GM12878 (cell line): ENCODE measurements at regions not wholly inside any gene's neighbourhood (a gene's known extent, or its start where the extent isn't known, plus 50 kb on each side); places are given as distances from the start of the nearest gene placed in this dataset.

Source experiments
- ATAC-seq: fragments of 200-7000 bp; cut with Tn5 transposase; 3 replicates; pipeline ENCODE4 v1.9.1; 2020; ENCODE audit warnings: mild to moderate bottlenecking, moderate library complexity
- BruUV-seq: library from RNA; stranded (reverse); fragments of 400-500 nt; replicated peaks from 2 replicates; lab custom pipeline; 2021; lab: Mats Ljungman, UMichigan
- CTCF ChIA-PET: fragments of 300-600 bp; sonication (Branson Sonifier 250); formaldehyde crosslinking; extraction: SDS; loops from one replicate; lab custom pipeline; 2021; ENCODE audit warnings: inconsistent platforms; lab: Yijun Ruan, JAX
- POLR2A ChIA-PET: fragments of 350-600 bp; formaldehyde crosslinking; extraction: SDS; loops from one replicate; lab custom pipeline; 2021; ENCODE audit warnings: inconsistent platforms; lab: Charles Lee
- RAD21 ChIA-PET: fragments of 300-600 bp; sonication (Branson Sonifier 250); formaldehyde crosslinking; loops from one replicate; lab custom pipeline; 2023; ENCODE audit warnings: antibody characterized with exemption; ENCODE audit not compliant: unreplicated experiment; lab: Charles Lee
- SMC1A ChIA-PET: fragments of 300-600 bp; sonication (Branson Sonifier 250); formaldehyde crosslinking; loops from one replicate; lab custom pipeline; 2023; ENCODE audit not compliant: unreplicated experiment, uncharacterized antibody; lab: Charles Lee
- DNase-seq: peaks from one replicate; pipeline ENCODE4 v3.0.0-alpha.2; 2011; ENCODE audit warnings: low read depth, low spot score
- FAIRE-seq: peaks from 3 replicates; lab custom pipeline; 2011; peaks lifted over from hg19 to GRCh38; lab: Jason Lieb, UNC
- H2AFZ ChIP-seq: 2 replicates; pipeline ENCODE4 v1.6.0; 2011; ENCODE audit warnings: low read depth, low read length, control low read depth; ENCODE audit not compliant: control insufficient read depth
- H3K27ac ChIP-seq: 2 replicates; pipeline ENCODE4 v1.5.1; 2011; ENCODE audit warnings: control low read depth; ENCODE audit not compliant: control insufficient read depth, insufficient read depth
- H3K27me3 ChIP-seq, 2 experiments: replicated peaks in 1 of 2; 2 replicates each; pipeline versions ENCODE4 v1.6.0 to v1.6.1; 2011; ENCODE audit warnings: low read length in 1 of 2; ENCODE audit not compliant: control insufficient read depth in 2 of 2, insufficient read depth in 2 of 2
- H3K36me3 ChIP-seq, 2 experiments: 2 replicates each; pipeline ENCODE4 v1.5.1; 2011; ENCODE audit warnings: low read length in 1 of 2; ENCODE audit not compliant: control insufficient read depth in 2 of 2, insufficient read depth in 2 of 2
- H3K4me1 ChIP-seq: 2 replicates; pipeline ENCODE4 v1.6.1; 2011; ENCODE audit warnings: mild to moderate bottlenecking, low read length, moderate library complexity, mixed read lengths; ENCODE audit not compliant: control insufficient read depth, insufficient read depth
- H3K4me2 ChIP-seq: 2 replicates; pipeline ENCODE4 v1.6.0; 2011; ENCODE audit warnings: control low read depth; ENCODE audit not compliant: control insufficient read depth, insufficient read depth
- H3K4me3 ChIP-seq: fragments of 200-600 bp; sonication (generic); 2 replicates; pipeline ENCODE4 v1.5.1; 2016
- H3K79me2 ChIP-seq: 2 replicates; pipeline ENCODE4 v1.6.0; 2011; ENCODE audit warnings: low read length; ENCODE audit not compliant: control insufficient read depth, insufficient read depth
- H3K9ac ChIP-seq: 2 replicates; pipeline ENCODE4 v1.8.0; 2011; ENCODE audit warnings: low read length, control low read depth, mixed read lengths; ENCODE audit not compliant: control insufficient read depth, insufficient read depth
- H3K9me3 ChIP-seq: replicated peaks from 3 replicates; pipeline ENCODE4 v1.5.1; 2011; ENCODE audit warnings: mild to moderate bottlenecking, low read length; ENCODE audit not compliant: control insufficient read depth, insufficient read depth
- H4K20me1 ChIP-seq: 2 replicates; pipeline ENCODE4 v1.6.0; 2011; ENCODE audit not compliant: control insufficient read depth, insufficient read depth
- CBFB ChIP-seq: IDR thresholded peaks from 2 replicates; pipeline ENCODE4 v1.6.1; 2016; ENCODE audit warnings: antibody characterized with exemption, low read depth
- CHD4 ChIP-seq: fragments of 200-600 bp; sonication (generic); IDR thresholded peaks from 2 replicates; pipeline ENCODE4 v1.6.1; 2016; ENCODE audit warnings: mild to moderate bottlenecking
- ELK1 ChIP-seq: IDR thresholded peaks from 2 replicates; pipeline ENCODE4 v1.6.1; 2012; ENCODE audit warnings: low read depth, low read length, improper control_type of control experiment
- KAT2A ChIP-seq: conservative IDR thresholded peaks from 2 replicates; pipeline ENCODE4 v1.6.1; 2011; ENCODE audit warnings: low read depth, low read length; ENCODE audit not compliant: control insufficient read depth
- PKNOX1 ChIP-seq: fragments of 450-650 bp; IDR thresholded peaks from 2 replicates; pipeline ENCODE4 v1.6.1; 2016; ENCODE audit warnings: mild to moderate bottlenecking
- RBBP5 ChIP-seq: fragments of 200-600 bp; sonication (generic); conservative IDR thresholded peaks from 2 replicates; pipeline ENCODE4 v1.6.1; 2016
- SUPT20H ChIP-seq: IDR thresholded peaks from 2 replicates; pipeline ENCODE4 v1.6.1; 2011; ENCODE audit warnings: low read depth, mild to moderate bottlenecking, low read length, moderate library complexity, borderline replicate concordance; ENCODE audit not compliant: control insufficient read depth
- TCF12 ChIP-seq: IDR thresholded peaks from 2 replicates; pipeline ENCODE4 v1.6.1; 2011; ENCODE audit warnings: low read depth, mild to moderate bottlenecking, low read length
- ZBED1 ChIP-seq: IDR thresholded peaks from 2 replicates; pipeline ENCODE4 v1.6.1; 2016; ENCODE audit warnings: borderline replicate concordance
- ZSCAN29 ChIP-seq: fragments of 450-650 bp; IDR thresholded peaks from 2 replicates; pipeline ENCODE4 v1.6.1; 2017; ENCODE audit warnings: mild to moderate bottlenecking, moderate library complexity
- WGBS: methylation state at CpG from one replicate; pipeline ENCODE4 v1.1.6; 2016; ENCODE audit warnings: low lambda C conversion rate; ENCODE audit not compliant: insufficient replicate concordance, insufficient coverage; ENCODE audit errors: missing lambda C conversion rate; 5-methylcytosine and 5-hydroxymethylcytosine counted together
- in situ Hi-C: fragments of 300-500 bp; cut with MboI; formaldehyde crosslinking; loops from 9 replicates; pipeline ENCODE4 v1.14.3; 2018; ENCODE audit warnings: mixed read lengths
- intact Hi-C: fragments of 100-400 bp; cut with micrococcal nuclease; formaldehyde crosslinking; loops from one replicate; pipeline ENCODE4 v1.14.2; 2022; ENCODE audit not compliant: unreplicated experiment

- FAIRE-seq, result no peak
- H3K4me1 ChIP-seq, result no peaks in the 10 kb centered on the region
- BruUV-seq, result no TSS peak
- H4K20me1 ChIP-seq, result no peaks in the 10 kb centered on the region
- no peaks in the 10 kb centered on the region for H3K27me3 ChIP-seq
- DNase-seq, result no peak
- H3K4me2 ChIP-seq, result no peak overlapping the region
- no peaks in the 10 kb centered on the region for H3K36me3 ChIP-seq
- no peak overlapping the region for H3K9ac ChIP-seq
- H2AFZ ChIP-seq, result no peak overlapping the region
- H3K9me3 ChIP-seq, result no peaks in the 10 kb centered on the region
- no peak overlapping the region for H3K4me3 ChIP-seq
- ChIA-PET SMC1A (interaction anchor here (1.2 kb wide), 1 partner anchor 10 kb away, joined by 3 read pairs; no protein-coding TSS in a partner anchor), POLR2A (no interaction called here), RAD21 (no interaction called here), CTCF (no interaction called here)
- ATAC-seq, result no peak
- in situ Hi-C loops, result no loop called here
- TF ChIP-seq PKNOX1 (no peak), KAT2A (no peak), ELK1 (no peak), CHD4 (no peak), ZBED1 (no peak), TCF12 (no peak), CBFB (no peak), ZSCAN29 (no peak), RBBP5 (no peak), SUPT20H (no peak)
- intact Hi-C loops, result no loop called here
- H3K79me2 ChIP-seq, result no peaks in the 10 kb centered on the region
- no peak overlapping the region for H3K27ac ChIP-seq
- 0% methylated on average over 2 of the region's 2 CpGs for WGBS
Measured at GRCh38 chr5:104071887-104072286, 509.3 kb upstream of the NUDT12 start.
